ENCODE measurements at regions not wholly inside any gene's neighbourhood (a gene's known extent, or its start where the extent isn't known, plus 50 kb on each side); places are given as distances from the start of the nearest gene placed in this dataset.
"Not testable (repeated sequence)": the region's sequence is repeated elsewhere in the genome, so short reads cannot be mapped to it uniquely, and the experiment has no call there.

- no peak for TF ChIP-seq CSRNP3 (CRISPR knock-in tag; IDR thresholded peaks at IDR 0.05)
- TF ChIP-seq ZC3H10 (CRISPR knock-in tag; IDR thresholded peaks at IDR 0.05): no peak
- no peak for TF ChIP-seq ZNF8 (CRISPR knock-in tag; IDR thresholded peaks at IDR 0.05)
- no peak for TF ChIP-seq POU6F1 (CRISPR knock-in tag; IDR thresholded peaks at IDR 0.05; ENCODE audit: borderline replicate concordance, low read depth)
- no peak for TF ChIP-seq TCF4 (CRISPR knock-in tag; IDR thresholded peaks at IDR 0.05; ENCODE audit: borderline replicate concordance)
- no peak for TF ChIP-seq SNAI2 (CRISPR knock-in tag; IDR thresholded peaks at IDR 0.05)
- TF ChIP-seq RARB (CRISPR knock-in tag; IDR thresholded peaks at IDR 0.05): no peak
- TF ChIP-seq ARNTL (CRISPR knock-in tag; IDR thresholded peaks at IDR 0.05; ENCODE audit: borderline replicate concordance, low read depth): no peak
- TF ChIP-seq CSDC2 (CRISPR knock-in tag; IDR thresholded peaks at IDR 0.05): no peak
- no peak for TF ChIP-seq TSHZ2 (CRISPR knock-in tag; IDR thresholded peaks at IDR 0.05)
- TF ChIP-seq PATZ1 (CRISPR knock-in tag; IDR thresholded peaks at IDR 0.05; ENCODE audit: borderline replicate concordance): no peak
- TF ChIP-seq ZNF565 (CRISPR knock-in tag; conservative IDR thresholded peaks at IDR 0.05; ENCODE audit: low read depth): no peak
- no peak for TF ChIP-seq ZNF70 (CRISPR knock-in tag; IDR thresholded peaks at IDR 0.05)
- TF ChIP-seq GLIS3 (CRISPR knock-in tag; IDR thresholded peaks at IDR 0.05): no peak
- no peak for TF ChIP-seq TOX (CRISPR knock-in tag; IDR thresholded peaks at IDR 0.05; ENCODE audit: borderline replicate concordance)
- no peak for TF ChIP-seq ZFP3 (CRISPR knock-in tag; IDR thresholded peaks at IDR 0.05)
- no peak for TF ChIP-seq CREB5 (CRISPR knock-in tag; IDR thresholded peaks at IDR 0.05; ENCODE audit: low read depth)
- no peak for TF ChIP-seq PPARA (CRISPR knock-in tag; IDR thresholded peaks at IDR 0.05; ENCODE audit: borderline replicate concordance)
- TF ChIP-seq ISL1 (CRISPR knock-in tag; IDR thresholded peaks at IDR 0.05): no peak
- no peak for ATAC-seq
Observed at GRCh38 chr1:239091537-239091936, 294.8 kb upstream of the CHRM3 start.

- ATAC-seq: no peak
- TF ChIP-seq ZFP3 (CRISPR knock-in tag; IDR thresholded peaks at IDR 0.05) (no peak), BACH2 (CRISPR knock-in tag; IDR thresholded peaks at IDR 0.05; ENCODE audit: borderline replicate concordance) (no peak), ZFP30 (CRISPR knock-in tag; IDR thresholded peaks at IDR 0.05) (no peak), ZNF70 (CRISPR knock-in tag; IDR thresholded peaks at IDR 0.05) (no peak)
Observed at GRCh38 chr1:239084459-239085080, 301.8 kb upstream of the CHRM3 start.

- ATAC-seq: not testable (repeated sequence)
Observed at GRCh38 chr1:239081947-239082346, 304.4 kb upstream of the CHRM3 start.

Data from SK-N-SH treated with all-trans-retinoic acid at 6 μM for 48 hours (cell line).